H1 (cell line): ENCODE measurements at regions not wholly inside any gene's neighbourhood (a gene's known extent, or its start where the extent isn't known, plus 50 kb on each side); places are given as distances from the start of the nearest gene placed in this dataset.

Source experiments
- CTCF ChIA-PET: fragments of 300-600 bp; sonication (Branson Sonifier 250); formaldehyde crosslinking; loops from one replicate; lab custom pipeline; 2021; ENCODE audit not compliant: partially characterized antibody; lab: Charles Lee
- POLR2A ChIA-PET: fragments of 300-600 bp; sonication (Branson Sonifier 250); formaldehyde crosslinking; loops from one replicate; lab custom pipeline; 2021; ENCODE audit warnings: inconsistent platforms; ENCODE audit not compliant: partially characterized antibody; lab: Charles Lee
- DNase-seq, 2 experiments: peaks; one replicate each; pipeline versions ENCODE4 v3.0.0 to v3.0.0-alpha.2; 2010 to 2022; ENCODE audit warnings: low spot score in 2 of 2, low read depth in 1 of 2, mixed read lengths in 1 of 2
- FAIRE-seq: peaks from 2 replicates; lab custom pipeline; 2011; peaks lifted over from hg19 to GRCh38; lab: Jason Lieb, UNC
- H2AFZ ChIP-seq: 2 replicates; pipeline ENCODE4 v1.8.1; 2012; ENCODE audit warnings: low read length, inconsistent platforms
- H2AK5ac ChIP-seq: 2 replicates; pipeline ENCODE4 v1.6.1; 2013; ENCODE audit warnings: low read depth, low read length
- H2BK120ac ChIP-seq: replicated peaks from 2 replicates; pipeline ENCODE3; 2013; ENCODE audit warnings: low read depth, low read length, inconsistent platforms
- H2BK12ac ChIP-seq: 2 replicates; pipeline ENCODE4 v1.6.1; 2013; ENCODE audit warnings: low read depth, low read length
- H2BK15ac ChIP-seq: 2 replicates; pipeline ENCODE4 v1.6.1; 2013; ENCODE audit warnings: low read length
- H2BK20ac ChIP-seq: 2 replicates; pipeline ENCODE4 v1.6.1; 2013; ENCODE audit warnings: low read length
- H2BK5ac ChIP-seq: 2 replicates; pipeline ENCODE4 v1.6.1; 2013; ENCODE audit warnings: low read depth, low read length
- H3K14ac ChIP-seq: 2 replicates; pipeline ENCODE4 v1.6.1; 2013; ENCODE audit warnings: inconsistent platforms; ENCODE audit not compliant: insufficient read length
- H3K18ac ChIP-seq: 2 replicates; pipeline ENCODE4 v1.6.1; 2013; ENCODE audit warnings: low read length; ENCODE audit errors: extremely low read depth
- H3K23ac ChIP-seq: 2 replicates; pipeline ENCODE4 v1.6.1; 2013; ENCODE audit warnings: inconsistent platforms; ENCODE audit not compliant: insufficient read length
- H3K23me2 ChIP-seq: 2 replicates; pipeline ENCODE4 v1.6.1; 2013; ENCODE audit warnings: low read depth, low read length
- H3K27ac ChIP-seq: 2 replicates; pipeline ENCODE4 v1.6.1; 2011; ENCODE audit warnings: low read depth, low read length, inconsistent platforms
- H3K27me3 ChIP-seq, 4 experiments: replicated peaks in 1 of 4; 1 replicate in 1 of 4; 2 replicates in 3 of 4; pipeline versions ENCODE4 v1.6.1 to v1.8.1; 2011 to 2013; ENCODE audit warnings: low read length in 3 of 4, mild to moderate bottlenecking in 3 of 4, inconsistent platforms in 2 of 4, mixed read lengths in 2 of 4, moderate library complexity in 1 of 4; ENCODE audit not compliant: control insufficient read depth in 3 of 4, insufficient read depth in 3 of 4; ENCODE audit errors: extremely low read depth in 1 of 4
- H3K36me3 ChIP-seq, 4 experiments: 2 replicates each; pipeline versions ENCODE4 v1.6.1 to v1.8.1; 2011 to 2013; ENCODE audit warnings: mild to moderate bottlenecking in 4 of 4, low read length in 3 of 4, moderate library complexity in 2 of 4, control low read depth in 1 of 4, inconsistent platforms in 1 of 4; ENCODE audit not compliant: insufficient read depth in 4 of 4, control insufficient read depth in 2 of 4
- H3K4ac ChIP-seq: replicated peaks from 2 replicates; pipeline ENCODE3; 2013; ENCODE audit warnings: low read length, low read depth, mixed read lengths, inconsistent platforms; ENCODE audit not compliant: insufficient read length
- H3K4me1 ChIP-seq, 4 experiments: replicated peaks in 1 of 4; 1 replicate in 1 of 4; 2 replicates in 3 of 4; pipeline versions ENCODE4 v1.6.1 to v1.8.1; 2011 to 2013; ENCODE audit warnings: low read length in 3 of 4, inconsistent platforms in 2 of 4, mixed read lengths in 1 of 4; ENCODE audit not compliant: insufficient read depth in 4 of 4, control insufficient read depth in 3 of 4
- H3K4me2 ChIP-seq, 2 experiments: 2 replicates each; pipeline versions ENCODE4 v1.6.1 to v1.8.1; 2011 to 2013; ENCODE audit warnings: low read depth in 2 of 2, low read length in 2 of 2, control low read depth in 1 of 2, inconsistent platforms in 1 of 2, mild to moderate bottlenecking in 1 of 2; ENCODE audit not compliant: insufficient read depth in 1 of 2
- H3K4me3 ChIP-seq, 4 experiments: fragments of 200-600, 300-600 bp in 1 of 4; sonication (generic), shearing (Covaris generic), sonication (Bioruptor Twin) in 1 of 4; 2 replicates each; pipeline versions ENCODE4 v1.5.1 to v1.8.1; 2011 to 2016; ENCODE audit warnings: low read length in 4 of 4, low read depth in 3 of 4, control low read depth in 2 of 4, inconsistent platforms in 2 of 4, mild to moderate bottlenecking in 2 of 4, mixed read lengths in 1 of 4, moderate library complexity in 1 of 4; ENCODE audit not compliant: insufficient read depth in 2 of 4; ENCODE audit errors: extremely low read depth in 1 of 4
- H3K56ac ChIP-seq: replicated peaks from 2 replicates; pipeline ENCODE3; 2013; ENCODE audit warnings: low read depth, mild to moderate bottlenecking, mixed read lengths, low read length, inconsistent platforms; ENCODE audit not compliant: insufficient read length
- H3K79me1 ChIP-seq: 2 replicates; pipeline ENCODE4 v1.6.1; 2013; ENCODE audit warnings: low read depth, low read length, control low read depth
- H3K79me2 ChIP-seq, 2 experiments: 2 replicates each; pipeline versions ENCODE4 v1.6.1 to v1.8.1; 2012 to 2013; ENCODE audit warnings: low read length in 2 of 2, mild to moderate bottlenecking in 2 of 2, inconsistent platforms in 1 of 2; ENCODE audit not compliant: insufficient read depth in 2 of 2, control insufficient read depth in 1 of 2
- H3K9ac ChIP-seq, 4 experiments: replicated peaks in 1 of 4; 1 replicate in 1 of 4; 2 replicates in 3 of 4; pipeline versions ENCODE4 v1.6.1 to v1.8.1; 2011 to 2013; ENCODE audit warnings: low read depth in 3 of 4, low read length in 3 of 4, control low read depth in 2 of 4, mild to moderate bottlenecking in 2 of 4, moderate library complexity in 2 of 4, inconsistent platforms in 1 of 4; ENCODE audit errors: extremely low read depth in 1 of 4
- H3K9me3 ChIP-seq, 2 experiments: 2 replicates each; pipeline versions ENCODE4 v1.6.1 to v1.8.1; 2012 to 2013; ENCODE audit warnings: mild to moderate bottlenecking in 2 of 2, moderate library complexity in 2 of 2, control low read depth in 1 of 2, inconsistent platforms in 1 of 2, low read depth in 1 of 2, low read length in 1 of 2, mixed read lengths in 1 of 2; ENCODE audit not compliant: insufficient read depth in 2 of 2
- H4K20me1 ChIP-seq, 2 experiments: replicated peaks in 1 of 2; 2 replicates each; pipeline versions ENCODE3 to v1.8.1; 2011 to 2013; ENCODE audit warnings: inconsistent platforms in 2 of 2, low read length in 2 of 2, mild to moderate bottlenecking in 1 of 2; ENCODE audit not compliant: insufficient read depth in 2 of 2, control insufficient read depth in 1 of 2
- H4K5ac ChIP-seq: 2 replicates; pipeline ENCODE4 v1.6.1; 2013; ENCODE audit warnings: low read length, low read depth, mixed read lengths, inconsistent platforms; ENCODE audit not compliant: insufficient read length
- H4K8ac ChIP-seq: 2 replicates; pipeline ENCODE4 v1.8.0; 2013; ENCODE audit warnings: mild to moderate bottlenecking, moderate library complexity, low read length, inconsistent platforms; ENCODE audit not compliant: insufficient read depth; ENCODE audit errors: extremely low read depth
- H4K91ac ChIP-seq: replicated peaks from 2 replicates; pipeline ENCODE3; 2013; ENCODE audit warnings: low read length, mixed read lengths, inconsistent platforms; ENCODE audit not compliant: insufficient read length
- ASH2L ChIP-seq: fragments of 200-600, 300-600 bp; sonication (generic); IDR thresholded peaks from one replicate; pipeline ENCODE4 v1.7.1; 2017; ENCODE audit warnings: low read length
- BRCA1 ChIP-seq: IDR thresholded peaks from 2 replicates; pipeline ENCODE4 v1.6.1; 2012; ENCODE audit warnings: low read depth, low read length, improper control_type of control experiment
- EGR1 ChIP-seq: IDR thresholded peaks from 2 replicates; pipeline ENCODE4 v1.6.1; 2011; ENCODE audit warnings: low read depth, low read length, borderline replicate concordance
- KDM1A ChIP-seq: fragments of 200-600, 300-600 bp; sonication (generic); IDR thresholded peaks from 2 replicates; pipeline ENCODE4 v1.7.1; 2016; ENCODE audit warnings: mild to moderate bottlenecking, low read length, borderline replicate concordance
- NANOG ChIP-seq: IDR thresholded peaks from 2 replicates; pipeline ENCODE4 v1.6.1; 2011; ENCODE audit warnings: low read length, low read depth, mild to moderate bottlenecking, inconsistent platforms; ENCODE audit not compliant: insufficient read depth, poor library complexity, severe bottlenecking
- POLR2A ChIP-seq, 2 experiments: IDR thresholded peaks; 1 replicate in 1 of 2; 2 replicates in 1 of 2; pipeline ENCODE4 v1.6.1; 2011; ENCODE audit warnings: low read depth in 2 of 2, low read length in 2 of 2, mild to moderate bottlenecking in 2 of 2; ENCODE audit errors: control extremely low read depth in 1 of 2
- RBBP5 ChIP-seq: IDR thresholded peaks from 2 replicates; pipeline ENCODE4 v1.7.1; 2012; ENCODE audit warnings: low read depth, mild to moderate bottlenecking, inconsistent platforms, low read length, moderate library complexity, borderline replicate concordance
- RNF2 ChIP-seq: fragments of 200-900, 300-1000 bp; sonication (generic); IDR thresholded peaks from 2 replicates; pipeline ENCODE4 v1.7.1; 2016; ENCODE audit warnings: borderline replicate concordance, low read depth, mild to moderate bottlenecking, antibody characterized with exemption, low read length; ENCODE audit not compliant: poor library complexity, severe bottlenecking; ENCODE audit errors: missing control alignments
- SAP30 ChIP-seq: fragments of 300-600 bp; sonication (generic); IDR thresholded peaks from 2 replicates; pipeline ENCODE4 v1.7.1; 2012; ENCODE audit warnings: low read length, moderate library complexity, mild to moderate bottlenecking, inconsistent platforms; ENCODE audit not compliant: insufficient read depth, insufficient replicate concordance
- SP1 ChIP-seq: IDR thresholded peaks from 2 replicates; pipeline ENCODE4 v1.6.1; 2011; ENCODE audit warnings: low read depth, low read length
- TAF7 ChIP-seq: optimal IDR thresholded peaks from 2 replicates; pipeline ENCODE3; 2011; ENCODE audit warnings: low read depth, mild to moderate bottlenecking, inconsistent platforms, low read length, moderate library complexity, borderline replicate concordance
- TEAD4 ChIP-seq: IDR thresholded peaks from 2 replicates; pipeline ENCODE4 v1.6.1; 2012; ENCODE audit warnings: low read depth, low read length, inconsistent platforms, mixed read lengths
- WGBS, 2 experiments: shearing (Covaris generic) in 1 of 2; methylation state at CpG; one replicate each; pipeline versions ENCODE4 v1.1.6 to v1.1.7; 2013 to 2015; ENCODE audit warnings: low lambda C conversion rate in 2 of 2, mixed read lengths in 2 of 2, inconsistent platforms in 1 of 2, low coverage in 1 of 2, missing lambda C conversion rate in 1 of 2; ENCODE audit not compliant: insufficient replicate concordance in 2 of 2, insufficient coverage in 1 of 2, insufficient read length in 1 of 2; ENCODE audit errors: extremely low coverage in 1 of 2, missing lambda C conversion rate in 1 of 2; 5-methylcytosine and 5-hydroxymethylcytosine counted together

GRCh38 chr10:4263601-4263921 lies 478.6 kb upstream of the KLF6 start:
- H3K36me3 ChIP-seq: no peaks in the 10 kb centered on the region
- no peak overlapping the region for H2BK12ac ChIP-seq
- H3K9me3 ChIP-seq: no peaks in the 10 kb centered on the region
- no peak overlapping the region for H2BK120ac ChIP-seq
- H3K56ac ChIP-seq: no peak overlapping the region
- H2BK20ac ChIP-seq: no peak overlapping the region
- H2BK5ac ChIP-seq: no peak overlapping the region
- H4K5ac ChIP-seq: no peak overlapping the region
- H3K4me1 ChIP-seq: no peaks in the 10 kb centered on the region
- no peaks in the 10 kb centered on the region for H4K20me1 ChIP-seq
- POLR2A ChIA-PET: no interaction called here
- H3K18ac ChIP-seq: no peak overlapping the region
- H2BK15ac ChIP-seq: no peak overlapping the region
- no peak overlapping the region for H3K27ac ChIP-seq
- no peak overlapping the region for H3K9ac ChIP-seq
- no peak overlapping the region for H4K91ac ChIP-seq
- no peak overlapping the region for H2AK5ac ChIP-seq
- 80% methylated on average over 3 of the region's 3 CpGs; no CpG with 5 or more reads in 1 of the 2 experiments for WGBS, 2 experiments
- H3K79me2 ChIP-seq: no peaks in the 10 kb centered on the region
- no peaks in the 10 kb centered on the region for H3K27me3 ChIP-seq
- no peaks in the 10 kb centered on the region for H3K79me1 ChIP-seq
- no peaks in the 10 kb centered on the region for H3K23me2 ChIP-seq
- H2AFZ ChIP-seq: 0 out of 2 replicates have a peak overlapping the region, but pooled peaks have one; percentile 44
- FAIRE-seq (no peak), DNase-seq (no peak)
- H3K23ac ChIP-seq: no peak overlapping the region
- TF ChIP-seq RNF2 (no peak), SAP30 (no peak), SP1 (no peak), BRCA1 (no peak), TEAD4 (no peak), NANOG (no peak), POLR2A (IDR thresholded peaks at IDR 0.05; ENCODE audit: control extremely low read depth in 1 of 2, low read depth in 2 of 2, low read length in 2 of 2) (no peak), ASH2L (no peak), RBBP5 (no peak), TAF7 (no peak), KDM1A (no peak), EGR1 (no peak)
- no peak overlapping the region for H3K4me2 ChIP-seq
- H3K4me3 ChIP-seq: no peak overlapping the region
- H4K8ac ChIP-seq: no peak overlapping the region
- CTCF ChIA-PET: interaction anchor here (1.2 kb wide), 1 partner anchor 17 kb away, joined by 3 read pairs; no protein-coding TSS in a partner anchor
- no peak overlapping the region for H3K14ac ChIP-seq
- no peak overlapping the region for H3K4ac ChIP-seq
